Smooth muscle cell (in vitro differentiated cells): ENCODE measurements at regions not wholly inside any gene's neighbourhood (a gene's known extent, or its start where the extent isn't known, plus 50 kb on each side); places are given as distances from the start of the nearest gene placed in this dataset.

Experiments used
- DNase-seq: peaks from one replicate; lab custom pipeline; 2025; ENCODE audit not compliant: unreplicated experiment; lab: John Stamatoyannopoulos, UW
- H2AFZ ChIP-seq: fragments of 200-600 bp; sonication (generic); 2 replicates; pipeline ENCODE4 v1.6.0; 2016; ENCODE audit warnings: antibody characterized with exemption, low read depth, mild to moderate bottlenecking
- H3F3A ChIP-seq: fragments of 200-600 bp; sonication (generic); 2 replicates; pipeline ENCODE4 v1.6.0; 2017; ENCODE audit warnings: antibody characterized with exemption, low read depth
- H3K27ac ChIP-seq: fragments of 200-600 bp; sonication (generic); 2 replicates; pipeline ENCODE4 v1.5.1; 2016; ENCODE audit warnings: low read depth, mild to moderate bottlenecking
- H3K27me3 ChIP-seq: fragments of 200-600 bp; sonication (generic); 2 replicates; pipeline ENCODE4 v1.6.1; 2016; ENCODE audit warnings: low read depth, mild to moderate bottlenecking
- H3K36me3 ChIP-seq: fragments of 200-600 bp; sonication (generic); 2 replicates; pipeline ENCODE4 v1.5.1; 2016; ENCODE audit warnings: low read depth
- H3K4me1 ChIP-seq: fragments of 200-600 bp; sonication (generic); 2 replicates; pipeline ENCODE4 v1.5.1; 2016; ENCODE audit warnings: low read depth
- H3K4me2 ChIP-seq: fragments of 200-600 bp; sonication (generic); 2 replicates; pipeline ENCODE4 v1.6.0; 2016; ENCODE audit warnings: mild to moderate bottlenecking
- H3K4me3 ChIP-seq: fragments of 200-600 bp; sonication (generic); 2 replicates; pipeline ENCODE4 v1.5.1; 2016; ENCODE audit warnings: mild to moderate bottlenecking
- H3K79me2 ChIP-seq: fragments of 200-600 bp; sonication (generic); 2 replicates; pipeline ENCODE4 v1.6.0; 2016; ENCODE audit warnings: low read depth, mild to moderate bottlenecking
- H3K9ac ChIP-seq: fragments of 200-600 bp; sonication (generic); 2 replicates; pipeline ENCODE4 v1.6.0; 2016; ENCODE audit warnings: low read depth
- H3K9me3 ChIP-seq: fragments of 200-600 bp; sonication (generic); replicated peaks from 2 replicates; pipeline ENCODE4 v1.5.1; 2016; ENCODE audit warnings: low read depth
- H4K20me1 ChIP-seq: fragments of 200-600 bp; sonication (generic); 2 replicates; pipeline ENCODE4 v1.6.0; 2016; ENCODE audit warnings: low read depth
- CTCF ChIP-seq: fragments of 200-600 bp; sonication (generic); IDR thresholded peaks from 2 replicates; pipeline ENCODE4 v1.5.1; 2017; ENCODE audit warnings: borderline replicate concordance, mild to moderate bottlenecking, antibody characterized with exemption; ENCODE audit not compliant: insufficient read depth, poor library complexity, severe bottlenecking
- whole genome bisulfite sequencing: methylation state at CpG from one replicate; pipeline ENCODE4 v1.1.7; 2016; ENCODE audit warnings: low lambda C conversion rate; 5-methylcytosine and 5-hydroxymethylcytosine counted together

- Histone ChIP-seq H3K27ac (no peak overlapping the region), H3K9ac (no peak overlapping the region), H3K36me3 (no peaks in the 10 kb centered on the region), H3K4me1 (no peaks in the 10 kb centered on the region), H3F3A (no peaks in the 10 kb centered on the region), H3K9me3 (no peaks in the 10 kb centered on the region), H3K4me2 (no peak overlapping the region), H3K27me3 (no peaks in the 10 kb centered on the region), H3K79me2 (no peaks in the 10 kb centered on the region), H3K4me3 (no peak overlapping the region), H4K20me1 (no peaks in the 10 kb centered on the region), H2AFZ (no peak overlapping the region)
- 87% methylated on average over 4 of the region's 4 CpGs for WGBS
- no peak for TF ChIP-seq CTCF
- DNase-seq, result no peak
Observed at GRCh38 chr6:97885828-97886227, 602.8 kb upstream of the MMS22L start.

- TF ChIP-seq CTCF, result no peak
- Histone ChIP-seq H3F3A (no peaks in the 10 kb centered on the region), H3K4me2 (no peak overlapping the region), H4K20me1 (no peaks in the 10 kb centered on the region), H3K27me3 (no peaks in the 10 kb centered on the region), H3K79me2 (no peaks in the 10 kb centered on the region), H3K4me3 (no peak overlapping the region), H3K27ac (no peak overlapping the region), H3K4me1 (no peaks in the 10 kb centered on the region), H3K9me3 (no peaks in the 10 kb centered on the region), H3K36me3 (no peaks in the 10 kb centered on the region), H3K9ac (no peak overlapping the region), H2AFZ (no peak overlapping the region)
- whole genome bisulfite sequencing, result 90% methylated on average over 1 of the region's 1 CpG
- DNase-seq, result no peak
Observed at GRCh38 chr6:97901531-97901930, 618.5 kb upstream of the MMS22L start.

GRCh38 chr6:97909380-97909779 lies 626.4 kb upstream of the MMS22L start:
- H3K79me2 ChIP-seq, result no peaks in the 10 kb centered on the region
- no peaks in the 10 kb centered on the region for H4K20me1 ChIP-seq
- no peak for TF ChIP-seq CTCF
- H3F3A ChIP-seq, result no peaks in the 10 kb centered on the region
- H3K4me2 ChIP-seq, result no peak overlapping the region
- H3K27ac ChIP-seq, result no peak overlapping the region
- H3K9me3 ChIP-seq, result no peaks in the 10 kb centered on the region
- no peak overlapping the region for H3K9ac ChIP-seq
- DNase-seq, result no peak
- no peak overlapping the region for H2AFZ ChIP-seq
- H3K4me1 ChIP-seq, result no peaks in the 10 kb centered on the region
- 89% methylated on average over 5 of the region's 5 CpGs for WGBS
- no peaks in the 10 kb centered on the region for H3K36me3 ChIP-seq
- no peaks in the 10 kb centered on the region for H3K27me3 ChIP-seq
- no peak overlapping the region for H3K4me3 ChIP-seq

- no peak for TF ChIP-seq CTCF
- H3F3A ChIP-seq, result no peaks in the 10 kb centered on the region
- H3K4me1 ChIP-seq, result peaks cover 10% of the 10 kb centered on the region
- H3K9me3 ChIP-seq, result no peaks in the 10 kb centered on the region
- 100% methylated on average over 1 of the region's 1 CpG for WGBS
- no peak overlapping the region for H3K4me3 ChIP-seq
- H3K4me2 ChIP-seq, result no peak overlapping the region
- no peak overlapping the region for H3K27ac ChIP-seq
- H2AFZ ChIP-seq, result no peak overlapping the region
- no peak overlapping the region for H3K9ac ChIP-seq
- no peak for DNase-seq
- H3K36me3 ChIP-seq, result no peaks in the 10 kb centered on the region
- H4K20me1 ChIP-seq, result no peaks in the 10 kb centered on the region
- no peaks in the 10 kb centered on the region for H3K79me2 ChIP-seq
- H3K27me3 ChIP-seq, result no peaks in the 10 kb centered on the region
Observed at GRCh38 chr6:97913721-97914120, 630.7 kb upstream of the MMS22L start.
